ENCODE measurements at regions not wholly inside any gene's neighbourhood (a gene's known extent, or its start where the extent isn't known, plus 50 kb on each side); places are given as distances from the start of the nearest gene placed in this dataset.

- CTCF ChIA-PET = interaction anchor here (1.0 kb wide), 1 partner anchor 20 kb away, joined by 3 read pairs; no protein-coding TSS in a partner anchor
- H3K36me3 ChIP-seq (ENCODE audit: control insufficient read depth in 2 of 2, insufficient read depth in 1 of 2, low read length in 2 of 2) = no peaks in the 10 kb centered on the region
- H3K4me3 ChIP-seq (ENCODE audit: low read depth, low read length) = no peak overlapping the region
- POLR2A ChIA-PET = no interaction called here
- H3K27ac ChIP-seq (ENCODE audit: extremely low read depth, low read depth, low read length) = no peak overlapping the region
- H3K4me1 ChIP-seq (ENCODE audit: control insufficient read depth, insufficient read depth, low read length) = no peaks in the 10 kb centered on the region
- TF ChIP-seq REST (tag by site-specific recombination; IDR thresholded peaks at IDR 0.05) (no peak), ZNF449 (tag by site-specific recombination; IDR thresholded peaks at IDR 0.05) (no peak), ZFP37 (tag by site-specific recombination; IDR thresholded peaks at IDR 0.05) (no peak), BCL11B (tag by site-specific recombination; IDR thresholded peaks at IDR 0.05; ENCODE audit: low read depth) (no peak), MEIS1 (CRISPR knock-in tag; IDR thresholded peaks at IDR 0.05; ENCODE audit: borderline replicate concordance) (no peak), KLF1 (tag by site-specific recombination; IDR thresholded peaks at IDR 0.05) (no peak)
- TF ChIP-seq, protein P1, sequence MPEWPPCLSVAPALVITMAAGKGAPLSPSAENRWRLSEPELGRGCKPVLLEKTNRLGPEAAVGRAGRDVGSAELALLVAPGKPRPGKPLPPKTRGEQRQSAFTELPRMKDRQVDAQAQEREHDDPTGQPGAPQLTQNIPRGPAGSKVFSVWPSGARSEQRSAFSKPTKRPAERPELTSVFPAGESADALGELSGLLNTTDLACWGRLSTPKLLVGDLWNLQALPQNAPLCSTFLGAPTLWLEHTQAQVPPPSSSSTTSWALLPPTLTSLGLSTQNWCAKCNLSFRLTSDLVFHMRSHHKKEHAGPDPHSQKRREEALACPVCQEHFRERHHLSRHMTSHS (tag by site-specific recombination; IDR thresholded peaks at IDR 0.05) = no peak
- H3K9me3 ChIP-seq (ENCODE audit: control insufficient read depth, insufficient read depth, low read depth, low read length) = no peaks in the 10 kb centered on the region
These were observed 488.9 kb downstream of the RNF144A start for GRCh38 chr2:7405861-7406715.

DNA sequence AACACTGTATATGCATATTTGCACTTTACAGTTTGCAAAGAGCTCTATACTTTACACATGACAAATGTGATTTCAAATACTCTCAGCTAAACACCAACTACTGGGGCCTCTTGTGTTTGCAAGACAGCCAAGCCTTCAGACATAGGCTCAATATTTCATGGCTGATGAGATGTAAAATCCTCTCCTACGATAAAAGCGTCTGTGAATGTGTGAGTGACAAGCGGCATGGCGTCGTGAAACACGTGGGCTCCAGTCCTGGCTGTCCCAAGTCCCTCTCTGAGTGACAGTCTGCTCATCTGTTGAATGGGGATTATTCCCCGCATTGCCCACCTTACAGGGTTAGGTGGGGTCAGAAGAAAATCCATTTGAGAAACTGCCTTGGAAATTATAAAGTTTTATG, 489.8 kb downstream of the RNF144A start:
- POLR2A ChIA-PET = no interaction called here
- TF ChIP-seq ZNF585B (tag by site-specific recombination; IDR thresholded peaks at IDR 0.05) (no peak), ZNF596 (tag by site-specific recombination; IDR thresholded peaks at IDR 0.05) (no peak), ZNF707 (tag by site-specific recombination; IDR thresholded peaks at IDR 0.05) (no peak), ZNF791 (tag by site-specific recombination; IDR thresholded peaks at IDR 0.05) (no peak), ZNF658 (tag by site-specific recombination; IDR thresholded peaks at IDR 0.05) (no peak), HOXC10 (CRISPR knock-in tag; IDR thresholded peaks at IDR 0.05) (no peak), SP7 (tag by site-specific recombination; IDR thresholded peaks at IDR 0.05) (no peak), ZNF280C (tag by site-specific recombination; IDR thresholded peaks at IDR 0.05) (no peak), ZIC2 (tag by site-specific recombination; IDR thresholded peaks at IDR 0.05) (no peak), ZNF76 (tag by site-specific recombination; IDR thresholded peaks at IDR 0.05; ENCODE audit: borderline replicate concordance, low read depth) (no peak), YY2 (tag by site-specific recombination; IDR thresholded peaks at IDR 0.05) (no peak)
- TF ChIP-seq, protein P2, sequence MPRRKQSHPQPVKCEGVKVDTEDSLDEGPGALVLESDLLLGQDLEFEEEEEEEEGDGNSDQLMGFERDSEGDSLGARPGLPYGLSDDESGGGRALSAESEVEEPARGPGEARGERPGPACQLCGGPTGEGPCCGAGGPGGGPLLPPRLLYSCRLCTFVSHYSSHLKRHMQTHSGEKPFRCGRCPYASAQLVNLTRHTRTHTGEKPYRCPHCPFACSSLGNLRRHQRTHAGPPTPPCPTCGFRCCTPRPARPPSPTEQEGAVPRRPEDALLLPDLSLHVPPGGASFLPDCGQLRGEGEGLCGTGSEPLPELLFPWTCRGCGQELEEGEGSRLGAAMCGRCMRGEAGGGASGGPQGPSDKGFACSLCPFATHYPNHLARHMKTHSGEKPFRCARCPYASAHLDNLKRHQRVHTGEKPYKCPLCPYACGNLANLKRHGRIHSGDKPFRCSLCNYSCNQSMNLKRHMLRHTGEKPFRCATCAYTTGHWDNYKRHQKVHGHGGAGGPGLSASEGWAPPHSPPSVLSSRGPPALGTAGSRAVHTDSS (tag by site-specific recombination; IDR thresholded peaks at IDR 0.05) = no peak
- TF ChIP-seq, protein P3, sequence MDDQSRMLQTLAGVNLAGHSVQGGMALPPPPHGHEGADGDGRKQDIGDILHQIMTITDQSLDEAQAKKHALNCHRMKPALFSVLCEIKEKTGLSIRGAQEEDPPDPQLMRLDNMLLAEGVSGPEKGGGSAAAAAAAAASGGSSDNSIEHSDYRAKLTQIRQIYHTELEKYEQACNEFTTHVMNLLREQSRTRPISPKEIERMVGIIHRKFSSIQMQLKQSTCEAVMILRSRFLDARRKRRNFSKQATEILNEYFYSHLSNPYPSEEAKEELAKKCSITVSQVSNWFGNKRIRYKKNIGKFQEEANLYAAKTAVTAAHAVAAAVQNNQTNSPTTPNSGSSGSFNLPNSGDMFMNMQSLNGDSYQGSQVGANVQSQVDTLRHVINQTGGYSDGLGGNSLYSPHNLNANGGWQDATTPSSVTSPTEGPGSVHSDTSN (CRISPR knock-in tag; IDR thresholded peaks at IDR 0.05) = no peak

More for the DNA sequence above, 489.8 kb downstream of the RNF144A start:
- no peaks in the 10 kb centered on the region for H3K36me3 ChIP-seq (ENCODE audit: control insufficient read depth in 2 of 2, insufficient read depth in 1 of 2, low read length in 2 of 2)
- no peaks in the 10 kb centered on the region for H3K4me1 ChIP-seq (ENCODE audit: control insufficient read depth, insufficient read depth, low read length)
- no peaks in the 10 kb centered on the region for H3K9me3 ChIP-seq (ENCODE audit: control insufficient read depth, insufficient read depth, low read depth, low read length)
- CTCF ChIA-PET = interaction anchor here (1.0 kb wide), 1 partner anchor 19 kb away, joined by 3 read pairs; no protein-coding TSS in a partner anchor
- H3K4me3 ChIP-seq (ENCODE audit: low read depth, low read length) = no peak overlapping the region
- H3K27ac ChIP-seq (ENCODE audit: extremely low read depth, low read depth, low read length) = no peak overlapping the region
